Dendritic cell treated with granulocyte-macrophage colony-stimulating factor and Interleukin-4, amounts not matched to agents 40 ng/mL and 50 ng/mL, for 4 days (primary cell): ENCODE measurements at regions not wholly inside any gene's neighbourhood (a gene's known extent, or its start where the extent isn't known, plus 50 kb on each side); places are given as distances from the start of the nearest gene placed in this dataset.

ENCODE experiments used
- H3K27ac Mint-ChIP-seq: one replicate; pipeline ENCODE4 v1.8.0; 2022; ENCODE audit warnings: mild to moderate bottlenecking, mixed read lengths
- H3K27me3 Mint-ChIP-seq: one replicate; pipeline ENCODE4 v1.8.0; 2022; ENCODE audit warnings: mild to moderate bottlenecking, mixed read lengths
- H3K36me3 Mint-ChIP-seq: one replicate; pipeline ENCODE4 v1.8.0; 2022; ENCODE audit warnings: low read depth, mixed read lengths
- H3K4me1 Mint-ChIP-seq: one replicate; pipeline ENCODE4 v1.8.0; 2022; ENCODE audit warnings: low read depth, mixed read lengths
- H3K4me3 Mint-ChIP-seq: one replicate; pipeline ENCODE4 v1.8.0; 2022; ENCODE audit warnings: mild to moderate bottlenecking, moderate library complexity, mixed read lengths
- H3K9me3 Mint-ChIP-seq: one replicate; pipeline ENCODE4 v1.8.0; 2022; ENCODE audit warnings: mixed read lengths
- intact Hi-C: fragments of 100-400 bp; cut with micrococcal nuclease; formaldehyde crosslinking; loops from one replicate; pipeline ENCODE4 v1.15.0; 2022

- no peaks in the 10 kb centered on the region for H3K36me3 Mint-ChIP-seq
- H3K27me3 Mint-ChIP-seq: peaks cover 37% of the 10 kb centered on the region
- peaks cover 16% of the 10 kb centered on the region for H3K9me3 Mint-ChIP-seq
- H3K4me3 Mint-ChIP-seq: no peak overlapping the region
- H3K27ac Mint-ChIP-seq: no peak overlapping the region
- H3K4me1 Mint-ChIP-seq: no peaks in the 10 kb centered on the region
- intact Hi-C loops: no loop called here
These were observed 95.2 kb upstream of the IRX3 start for GRCh38 chr16:54381601-54382313.

DNA sequence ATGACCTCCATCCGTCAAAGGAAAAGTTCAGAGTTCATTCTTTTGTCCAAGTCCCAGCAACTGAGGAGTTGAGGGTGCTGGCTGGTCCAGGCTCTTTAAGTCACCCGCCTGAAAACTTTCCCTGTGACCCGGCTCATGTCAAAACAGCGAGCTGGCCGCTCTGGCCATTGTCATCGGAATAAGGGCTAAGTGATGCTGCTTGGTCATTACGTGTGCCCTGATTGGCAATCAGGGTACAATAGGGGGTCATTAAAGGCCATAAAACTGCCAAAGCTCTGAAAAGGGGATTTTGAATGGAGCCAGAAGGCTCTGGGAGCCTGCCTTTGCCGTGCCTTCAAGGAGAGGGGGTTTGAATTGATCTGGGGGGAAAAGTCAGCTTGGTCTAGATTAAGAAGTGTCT is 88.5 kb upstream of the IRX3 start:
- Mint-ChIP-seq H3K27me3 (peaks cover 80% of the 10 kb centered on the region), H3K36me3 (no peaks in the 10 kb centered on the region), H3K4me3 (no peak overlapping the region), H3K4me1 (peaks cover 22% of the 10 kb centered on the region), H3K27ac (no peak overlapping the region), H3K9me3 (no peaks in the 10 kb centered on the region)
- intact Hi-C loops: no loop called here

- intact Hi-C loops: no loop called here
- Mint-ChIP-seq H3K27ac (no peak overlapping the region), H3K36me3 (no peaks in the 10 kb centered on the region), H3K4me3 (peak overlapping the region; percentile 63), H3K4me1 (peaks cover 22% of the 10 kb centered on the region), H3K27me3 (peaks cover 84% of the 10 kb centered on the region), H3K9me3 (no peaks in the 10 kb centered on the region)
These were observed 87.2 kb upstream of the IRX3 start for GRCh38 chr16:54373534-54374520.

GRCh38 chr16:54370278-54371040 is 83.9 kb upstream of the IRX3 start:
- Mint-ChIP-seq H3K4me1 (peaks cover 22% of the 10 kb centered on the region), H3K27ac (no peak overlapping the region), H3K27me3 (peaks cover 70% of the 10 kb centered on the region)

DNA sequence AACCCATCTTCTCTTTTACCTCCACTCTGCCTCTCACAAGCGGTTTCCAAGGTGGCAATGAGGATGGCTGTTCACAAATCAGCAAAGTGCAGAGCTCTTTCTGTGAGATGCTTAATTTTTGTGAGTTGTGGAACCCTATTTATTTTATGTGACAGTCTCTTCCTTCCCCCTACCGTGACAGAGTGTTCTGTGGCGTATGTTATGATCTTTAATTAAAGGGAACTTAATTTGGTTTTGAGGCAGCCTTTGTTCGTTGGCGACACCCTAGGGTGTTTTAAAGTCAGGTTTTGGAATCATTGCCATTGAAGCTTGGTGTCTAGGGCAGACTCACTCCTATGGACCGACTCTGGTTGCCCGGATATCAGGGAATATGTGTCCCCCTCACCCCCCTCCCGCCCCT is 83.3 kb upstream of the IRX3 start:
- peaks cover 64% of the 10 kb centered on the region for H3K27me3 Mint-ChIP-seq
- no peak overlapping the region for H3K27ac Mint-ChIP-seq
- intact Hi-C loops: no loop called here
- H3K9me3 Mint-ChIP-seq: no peaks in the 10 kb centered on the region
- peaks cover 22% of the 10 kb centered on the region for H3K4me1 Mint-ChIP-seq
- H3K4me3 Mint-ChIP-seq: no peak overlapping the region
- H3K36me3 Mint-ChIP-seq: no peaks in the 10 kb centered on the region

More at GRCh38 chr16:54370278-54371040, 83.9 kb upstream of the IRX3 start:
- intact Hi-C loops: no loop called here
- Mint-ChIP-seq H3K4me3 (no peak overlapping the region), H3K36me3 (no peaks in the 10 kb centered on the region), H3K9me3 (no peaks in the 10 kb centered on the region)

DNA sequence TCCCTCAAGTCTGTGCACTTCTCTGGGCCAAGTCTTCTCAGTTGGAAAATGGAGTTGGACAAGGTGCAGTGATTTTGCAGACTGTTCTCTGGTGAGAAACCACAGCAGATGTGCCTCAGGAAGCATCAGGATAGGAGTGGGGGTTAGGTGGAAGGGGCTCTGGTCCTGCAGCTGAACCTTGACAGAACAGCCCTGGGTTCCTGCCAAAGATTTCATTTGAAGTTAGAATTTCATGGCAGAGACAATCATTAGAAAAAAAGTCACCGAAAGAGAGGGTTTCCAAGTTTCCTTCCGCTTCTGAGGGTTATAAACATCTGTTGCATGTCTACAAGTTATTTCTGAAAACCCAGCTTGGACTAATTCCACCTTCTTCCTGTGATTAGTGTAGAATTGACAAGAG is 80.4 kb upstream of the IRX3 start:
- H3K4me1 Mint-ChIP-seq: peaks cover 6% of the 10 kb centered on the region
- peaks cover 59% of the 10 kb centered on the region for H3K27me3 Mint-ChIP-seq
- no peak overlapping the region for H3K27ac Mint-ChIP-seq
- intact Hi-C loops: no loop called here
- no peaks in the 10 kb centered on the region for H3K9me3 Mint-ChIP-seq
- H3K36me3 Mint-ChIP-seq: no peaks in the 10 kb centered on the region
- H3K4me3 Mint-ChIP-seq: no peak overlapping the region

DNA sequence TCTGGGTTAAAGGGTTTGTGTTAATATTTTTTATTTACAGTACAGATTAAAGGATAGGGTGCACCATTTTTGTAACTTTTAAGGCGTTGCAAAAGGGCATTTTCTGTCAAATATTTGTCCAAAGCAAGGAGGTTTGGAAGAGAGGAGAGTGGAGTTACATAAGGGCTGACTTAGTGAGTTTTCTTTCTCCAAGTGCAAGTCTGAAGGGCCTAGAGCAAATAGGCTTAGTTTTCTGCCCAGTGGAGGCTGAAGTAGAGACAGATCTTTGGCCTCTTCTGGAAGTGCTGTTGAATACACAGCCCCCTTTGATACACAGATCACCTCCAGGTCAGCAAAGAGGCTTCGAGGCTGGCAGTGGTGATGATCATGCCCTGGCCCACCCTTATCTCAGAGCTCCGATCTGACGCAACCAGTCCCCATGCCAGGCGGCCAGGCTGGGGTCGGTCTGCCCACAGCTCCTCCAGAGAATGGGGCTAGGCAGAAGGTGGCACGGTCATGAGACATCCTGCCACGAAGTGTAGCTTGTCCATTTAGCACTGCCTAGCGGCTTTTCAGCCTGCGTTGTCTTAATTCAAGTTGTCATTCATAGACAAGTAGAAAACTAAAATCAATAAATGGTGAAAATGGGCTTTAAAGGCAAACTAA is 79.5 kb upstream of the IRX3 start:
- Mint-ChIP-seq H3K27ac (no peak overlapping the region), H3K4me1 (peaks cover 6% of the 10 kb centered on the region), H3K4me3 (no peak overlapping the region), H3K9me3 (no peaks in the 10 kb centered on the region), H3K36me3 (no peaks in the 10 kb centered on the region), H3K27me3 (peaks cover 63% of the 10 kb centered on the region)
- intact Hi-C loops: no loop called here

- H3K4me3 Mint-ChIP-seq: no peak overlapping the region
- no peaks in the 10 kb centered on the region for H3K4me1 Mint-ChIP-seq
- H3K36me3 Mint-ChIP-seq: no peaks in the 10 kb centered on the region
- H3K27me3 Mint-ChIP-seq: peaks cover 45% of the 10 kb centered on the region
- H3K9me3 Mint-ChIP-seq: no peaks in the 10 kb centered on the region
- intact Hi-C loops: no loop called here
- H3K27ac Mint-ChIP-seq: no peak overlapping the region
These were observed 77.2 kb upstream of the IRX3 start for GRCh38 chr16:54363766-54364165.

DNA sequence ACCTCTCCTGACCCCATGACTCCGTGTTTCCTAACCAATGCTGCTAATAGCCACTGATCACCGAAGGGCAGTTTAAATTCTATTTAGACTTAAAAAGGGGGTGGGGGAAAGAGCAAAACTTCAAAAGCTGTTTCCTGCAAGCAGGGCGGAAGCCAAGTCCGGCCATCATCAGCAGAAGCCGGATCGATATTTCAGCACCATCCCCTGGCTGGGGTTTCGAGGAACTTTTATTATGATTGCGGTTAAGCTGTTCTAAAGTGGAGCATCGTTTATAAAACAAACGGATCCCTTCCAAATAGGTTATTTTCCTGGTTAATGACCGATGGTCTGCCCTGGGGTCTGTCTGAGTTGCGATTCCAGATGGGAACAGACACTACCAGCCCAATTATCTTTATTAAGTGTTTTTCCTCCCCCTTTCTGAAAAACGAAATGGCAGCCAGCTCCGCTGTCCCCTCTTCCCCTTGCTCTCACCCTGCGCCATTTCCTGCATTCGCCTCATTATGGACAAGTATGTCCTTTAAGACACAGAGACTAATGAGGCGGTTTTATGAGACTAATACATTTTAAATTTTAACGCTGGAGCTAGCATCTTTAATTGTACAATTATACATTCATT is 76.1 kb upstream of the IRX3 start:
- intact Hi-C loops: no loop called here
- H3K9me3 Mint-ChIP-seq: no peaks in the 10 kb centered on the region
- H3K36me3 Mint-ChIP-seq: no peaks in the 10 kb centered on the region
- H3K4me1 Mint-ChIP-seq: no peaks in the 10 kb centered on the region
- no peak overlapping the region for H3K4me3 Mint-ChIP-seq
- no peak overlapping the region for H3K27ac Mint-ChIP-seq
- H3K27me3 Mint-ChIP-seq: peaks cover 44% of the 10 kb centered on the region

DNA sequence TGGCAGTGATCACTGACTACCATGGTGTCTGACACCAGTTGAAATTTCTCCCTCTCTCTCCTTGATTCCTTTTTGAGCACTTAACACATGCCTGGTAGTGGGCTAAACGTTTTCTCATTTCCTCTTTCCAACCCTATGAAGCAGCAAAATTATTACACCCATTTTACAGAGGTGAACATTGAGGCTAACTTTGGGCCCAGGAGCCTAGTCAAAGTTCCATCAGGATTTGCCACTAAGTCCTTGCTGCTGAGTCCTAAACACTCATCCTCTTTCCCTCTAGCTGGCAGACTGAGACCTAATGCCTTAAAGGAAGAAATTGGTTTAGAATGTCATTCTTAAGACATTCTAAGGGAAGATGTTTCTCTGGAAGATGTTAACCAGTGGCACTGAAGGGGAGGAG is 74.7 kb upstream of the IRX3 start:
- Mint-ChIP-seq H3K36me3 (no peaks in the 10 kb centered on the region), H3K4me3 (no peak overlapping the region), H3K27me3 (peaks cover 40% of the 10 kb centered on the region), H3K4me1 (no peaks in the 10 kb centered on the region), H3K27ac (no peak overlapping the region), H3K9me3 (no peaks in the 10 kb centered on the region)
- intact Hi-C loops: no loop called here

DNA sequence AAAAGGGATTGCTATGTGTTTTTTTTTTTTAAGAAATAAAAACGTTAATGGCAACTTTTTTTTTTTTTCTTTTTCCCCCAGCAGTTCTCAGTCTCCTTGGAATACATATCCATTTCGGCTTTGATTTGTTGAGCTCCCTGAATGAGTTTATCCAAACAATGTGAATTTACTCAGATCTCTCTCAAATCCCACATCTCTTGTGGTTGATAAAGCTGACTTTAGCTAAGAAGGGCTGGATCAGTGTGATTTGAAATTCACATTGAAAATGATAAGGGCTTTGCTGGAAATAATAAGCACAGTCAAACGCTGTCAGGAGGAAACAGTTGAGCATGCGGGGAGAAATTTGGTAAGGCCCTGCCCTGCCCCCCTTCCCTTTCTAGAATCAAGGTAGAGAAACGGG is 74.1 kb upstream of the IRX3 start:
- Mint-ChIP-seq H3K9me3 (no peaks in the 10 kb centered on the region), H3K27me3 (peaks cover 41% of the 10 kb centered on the region), H3K4me3 (no peak overlapping the region), H3K36me3 (no peaks in the 10 kb centered on the region), H3K4me1 (no peaks in the 10 kb centered on the region), H3K27ac (no peak overlapping the region)
- intact Hi-C loops: no loop called here

GRCh38 chr16:54359555-54359954 is 73.0 kb upstream of the IRX3 start:
- no peak overlapping the region for H3K4me3 Mint-ChIP-seq
- H3K27me3 Mint-ChIP-seq: peaks cover 38% of the 10 kb centered on the region
- H3K9me3 Mint-ChIP-seq: no peaks in the 10 kb centered on the region

GRCh38 chr16:54359081-54359480 is 72.5 kb upstream of the IRX3 start:
- H3K4me3 Mint-ChIP-seq: no peak overlapping the region
- H3K9me3 Mint-ChIP-seq: no peaks in the 10 kb centered on the region
- H3K27ac Mint-ChIP-seq: no peak overlapping the region
- intact Hi-C loops: no loop called here
- peaks cover 36% of the 10 kb centered on the region for H3K27me3 Mint-ChIP-seq
- H3K4me1 Mint-ChIP-seq: no peaks in the 10 kb centered on the region
- H3K36me3 Mint-ChIP-seq: no peaks in the 10 kb centered on the region

More at GRCh38 chr16:54359555-54359954, 73.0 kb upstream of the IRX3 start:
- intact Hi-C loops: no loop called here
- H3K4me1 Mint-ChIP-seq: no peaks in the 10 kb centered on the region
- no peaks in the 10 kb centered on the region for H3K36me3 Mint-ChIP-seq
- no peak overlapping the region for H3K27ac Mint-ChIP-seq
